Activated naive CD4-positive, alpha-beta T cell treated with anti-CD3 and anti-CD28 coated beads, Interleukin-2, amount 50 U/mL, for 72 hours (primary cell): ENCODE measurements at regions not wholly inside any gene's neighbourhood (a gene's known extent, or its start where the extent isn't known, plus 50 kb on each side); places are given as distances from the start of the nearest gene placed in this dataset.

Experiments used
- ATAC-seq, 2 donors: fragments of 150-1000 bp; cut with Tn5 transposase; 2 replicates each; pipeline ENCODE4 v1.10.0; 2021; ENCODE audit warnings: mild to moderate bottlenecking in 2 of 2, moderate library complexity in 2 of 2
- DNase-seq, 2 donors: peaks; one replicate each; pipeline ENCODE4 v3.0.0; 2021 to 2022; ENCODE audit warnings: low spot score in 2 of 2
- H3K27ac Mint-ChIP-seq, 2 donors: one replicate each; pipeline ENCODE4 v1.8.0; 2022; ENCODE audit warnings: mild to moderate bottlenecking in 2 of 2, mixed read lengths in 2 of 2
- H3K36me3 Mint-ChIP-seq, 2 donors: one replicate each; pipeline ENCODE4 v1.8.0; 2022; ENCODE audit warnings: mixed read lengths in 2 of 2
- H3K9me3 Mint-ChIP-seq, 2 donors: one replicate each; pipeline ENCODE4 v1.8.0; 2022; ENCODE audit warnings: mixed read lengths in 2 of 2

DNA sequence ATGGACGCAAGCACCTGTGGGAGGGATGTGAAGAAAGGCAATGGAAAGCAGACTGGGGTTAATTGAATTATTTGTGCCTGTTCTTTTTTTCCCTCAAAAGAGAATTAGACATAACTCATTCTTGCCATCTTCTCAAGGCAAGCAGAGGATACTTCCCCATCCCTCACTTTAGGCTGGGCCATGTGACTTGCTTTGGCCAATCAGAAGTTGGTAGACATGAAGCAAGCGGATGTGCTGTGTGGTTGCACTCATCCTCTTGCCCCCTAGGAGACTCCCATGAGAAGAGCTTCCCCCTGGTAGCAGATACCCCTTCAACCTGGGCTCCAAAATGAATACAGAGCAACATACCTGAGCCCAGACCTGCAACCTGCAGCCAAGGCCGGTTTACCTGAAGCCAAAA is 124.4 kb upstream of the ZC3H12C start:
- H3K9me3 Mint-ChIP-seq, result peaks cover 0 to 3% of the 10 kb centered on the region in 2 donors
- DNase-seq (no peak), ATAC-seq (no peak)
- no peaks in the 10 kb centered on the region for H3K36me3 Mint-ChIP-seq
- H3K27ac Mint-ChIP-seq, result no peak overlapping the region

- ATAC-seq, result peak; percentile 49 to 54
- Mint-ChIP-seq H3K36me3 (no peaks in the 10 kb centered on the region), H3K9me3 (peaks cover 0 to 3% of the 10 kb centered on the region in 2 donors), H3K27ac (no peak overlapping the region)
- DNase-seq, result no peak
These were observed 122.5 kb upstream of the ZC3H12C start for GRCh38 chr11:109970516-109971183.

DNA sequence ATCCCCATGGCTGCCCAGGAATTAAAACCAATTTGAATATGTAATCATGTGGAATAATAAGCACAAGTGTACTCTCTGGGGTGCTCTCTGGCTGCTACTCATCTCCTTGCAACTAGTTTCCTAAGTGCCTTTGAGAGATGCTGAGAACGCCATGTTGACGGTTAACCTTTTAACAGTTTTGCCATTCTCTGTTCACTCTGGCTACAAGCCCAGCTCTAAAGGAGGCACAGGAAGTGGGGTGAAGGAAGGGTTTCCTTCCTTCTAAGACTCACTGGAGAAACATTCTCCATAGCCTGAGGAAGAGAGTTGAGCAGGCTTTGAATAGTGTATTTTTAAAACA is 122.0 kb upstream of the ZC3H12C start:
- ATAC-seq, result no peak

GRCh38 chr11:109972181-109972715 is 120.9 kb upstream of the ZC3H12C start:
- DNase-seq, result no peak
- no peaks in the 10 kb centered on the region for H3K36me3 Mint-ChIP-seq
- ATAC-seq, result no peak
- no peak overlapping the region for H3K27ac Mint-ChIP-seq
- no peaks in the 10 kb centered on the region for H3K9me3 Mint-ChIP-seq

More for the DNA sequence above, 122.0 kb upstream of the ZC3H12C start:
- no peak for DNase-seq
- peaks cover 0 to 3% of the 10 kb centered on the region in 2 donors for H3K9me3 Mint-ChIP-seq
- no peak overlapping the region for H3K27ac Mint-ChIP-seq
- no peaks in the 10 kb centered on the region for H3K36me3 Mint-ChIP-seq

DNA sequence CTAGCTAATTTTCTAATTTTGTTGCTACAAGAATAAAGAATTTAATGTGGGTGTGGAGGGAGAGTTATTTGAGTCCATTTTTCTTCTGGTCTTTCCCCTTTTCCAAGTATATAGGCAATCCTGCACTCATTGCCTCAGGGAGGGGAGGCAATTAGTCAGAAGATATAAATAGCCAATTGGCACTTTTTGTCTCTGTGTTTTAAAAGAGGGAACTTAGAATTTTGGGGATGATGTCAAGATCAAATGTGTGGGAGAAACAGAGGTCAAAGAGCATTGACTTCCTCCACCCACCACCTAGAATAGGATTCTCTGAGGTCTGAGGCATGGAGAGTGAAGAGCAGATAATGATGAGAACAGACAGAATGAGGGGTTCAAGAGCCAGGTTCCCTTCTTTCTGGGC is 120.3 kb upstream of the ZC3H12C start:
- DNase-seq (no peak), ATAC-seq (no peak)
- Mint-ChIP-seq H3K36me3 (no peaks in the 10 kb centered on the region), H3K27ac (no peak overlapping the region), H3K9me3 (no peaks in the 10 kb centered on the region)

DNA sequence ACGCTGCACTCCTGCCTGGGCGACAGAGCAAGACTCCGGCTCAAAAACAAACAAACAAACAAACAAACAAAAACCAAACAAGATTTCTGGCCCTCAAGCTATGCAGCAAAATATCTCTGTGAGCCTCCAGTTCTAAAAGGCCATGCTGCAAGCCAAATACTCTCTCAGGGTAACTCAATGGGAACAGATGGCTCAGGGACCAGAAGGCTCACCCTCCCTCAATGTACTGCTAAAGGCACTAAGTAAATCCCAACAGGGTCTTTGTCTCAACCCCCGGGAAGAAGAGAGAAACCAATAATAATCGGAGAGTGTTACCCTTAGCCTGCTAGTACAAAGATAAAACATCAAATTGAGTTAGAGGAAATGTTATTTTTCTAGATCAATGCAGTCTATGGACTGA is 119.7 kb upstream of the ZC3H12C start:
- DNase-seq, result no peak
- Mint-ChIP-seq H3K36me3 (no peaks in the 10 kb centered on the region), H3K27ac (no peak overlapping the region), H3K9me3 (no peaks in the 10 kb centered on the region)
- ATAC-seq, result no peak

DNA sequence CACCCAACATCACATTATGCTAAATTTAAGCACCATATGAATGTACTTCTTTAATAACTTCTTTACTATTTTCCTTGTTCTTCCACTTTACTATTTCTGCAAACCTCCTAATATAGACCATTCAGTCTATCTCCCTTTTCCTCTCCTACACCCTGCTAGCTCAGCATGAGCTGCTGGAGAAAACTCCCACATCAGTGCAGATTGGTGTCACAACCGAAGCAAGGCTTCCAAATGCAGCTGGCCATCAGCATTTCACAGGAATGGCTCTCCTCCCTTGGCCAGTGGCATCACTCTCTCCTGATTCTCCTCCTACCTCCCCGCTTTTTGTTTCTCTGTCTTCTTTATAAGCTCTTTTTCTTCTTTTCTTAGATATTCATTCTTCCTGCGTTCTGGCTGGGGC is 118.7 kb upstream of the ZC3H12C start:
- DNase-seq (no peak), ATAC-seq (no peak)
- no peak overlapping the region for H3K27ac Mint-ChIP-seq
- H3K9me3 Mint-ChIP-seq, result no peaks in the 10 kb centered on the region
- H3K36me3 Mint-ChIP-seq, result no peaks in the 10 kb centered on the region

- DNase-seq, result no peak
- H3K9me3 Mint-ChIP-seq, result no peaks in the 10 kb centered on the region
- H3K27ac Mint-ChIP-seq, result no peak overlapping the region
- ATAC-seq, result no peak
- no peaks in the 10 kb centered on the region for H3K36me3 Mint-ChIP-seq
These were observed 114.3 kb upstream of the ZC3H12C start for GRCh38 chr11:109978895-109979294.

- no peak for DNase-seq
- no peak for ATAC-seq
- no peaks in the 10 kb centered on the region for H3K9me3 Mint-ChIP-seq
- H3K36me3 Mint-ChIP-seq, result no peaks in the 10 kb centered on the region
- H3K27ac Mint-ChIP-seq, result no peak overlapping the region
These were observed 112.1 kb upstream of the ZC3H12C start for GRCh38 chr11:109981031-109981636.

GRCh38 chr11:109983358-109983757 is 109.8 kb upstream of the ZC3H12C start:
- Mint-ChIP-seq H3K36me3 (no peaks in the 10 kb centered on the region), H3K9me3 (no peaks in the 10 kb centered on the region), H3K27ac (no peak overlapping the region)
- DNase-seq (no peak), ATAC-seq (no peak)

- H3K9me3 Mint-ChIP-seq, result no peaks in the 10 kb centered on the region
- ATAC-seq (peak in 1 of 2 donors; percentile 81), DNase-seq (no peak)
- no peak overlapping the region for H3K27ac Mint-ChIP-seq
- H3K36me3 Mint-ChIP-seq, result no peaks in the 10 kb centered on the region
These were observed 108.4 kb upstream of the ZC3H12C start for GRCh38 chr11:109984634-109985289.

DNA sequence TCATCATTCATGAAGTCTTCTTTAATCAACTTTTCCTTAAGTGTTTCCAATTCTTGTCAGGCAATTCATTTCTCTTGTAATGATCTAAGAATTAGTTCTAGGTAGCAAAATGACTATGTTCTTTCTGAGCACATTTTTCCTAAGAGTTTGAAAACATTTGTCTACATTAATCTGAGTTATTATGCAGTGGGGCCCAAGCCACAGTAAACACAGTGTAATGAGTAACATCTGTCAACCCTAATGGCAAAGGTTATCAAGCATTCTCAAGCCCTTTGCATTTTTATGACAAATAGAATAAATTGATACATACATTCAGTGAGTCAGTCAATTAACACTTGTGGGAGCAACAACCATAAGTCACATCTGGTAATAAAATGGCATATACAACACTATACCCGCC is 106.7 kb upstream of the ZC3H12C start:
- H3K9me3 Mint-ChIP-seq, result no peaks in the 10 kb centered on the region
- H3K36me3 Mint-ChIP-seq, result no peaks in the 10 kb centered on the region
- no peak for DNase-seq
- ATAC-seq, result peak in 1 of 2 donors; percentile 74
- H3K27ac Mint-ChIP-seq, result no peak overlapping the region

GRCh38 chr11:109991835-109992234 is 101.4 kb upstream of the ZC3H12C start:
- no peak overlapping the region for H3K27ac Mint-ChIP-seq
- DNase-seq (no peak), ATAC-seq (no peak)
- H3K36me3 Mint-ChIP-seq, result no peaks in the 10 kb centered on the region
- no peaks in the 10 kb centered on the region for H3K9me3 Mint-ChIP-seq

- DNase-seq, result no peak
- no peak overlapping the region for H3K27ac Mint-ChIP-seq
- H3K9me3 Mint-ChIP-seq, result no peaks in the 10 kb centered on the region
- ATAC-seq, result no peak
- no peaks in the 10 kb centered on the region for H3K36me3 Mint-ChIP-seq
These were observed 99.4 kb upstream of the ZC3H12C start for GRCh38 chr11:109993786-109994185.

- DNase-seq (no peak), ATAC-seq (no peak)
- H3K36me3 Mint-ChIP-seq, result no peaks in the 10 kb centered on the region
- no peak overlapping the region for H3K27ac Mint-ChIP-seq
- H3K9me3 Mint-ChIP-seq, result no peaks in the 10 kb centered on the region
These were observed 98.3 kb upstream of the ZC3H12C start for GRCh38 chr11:109994907-109995306.

DNA sequence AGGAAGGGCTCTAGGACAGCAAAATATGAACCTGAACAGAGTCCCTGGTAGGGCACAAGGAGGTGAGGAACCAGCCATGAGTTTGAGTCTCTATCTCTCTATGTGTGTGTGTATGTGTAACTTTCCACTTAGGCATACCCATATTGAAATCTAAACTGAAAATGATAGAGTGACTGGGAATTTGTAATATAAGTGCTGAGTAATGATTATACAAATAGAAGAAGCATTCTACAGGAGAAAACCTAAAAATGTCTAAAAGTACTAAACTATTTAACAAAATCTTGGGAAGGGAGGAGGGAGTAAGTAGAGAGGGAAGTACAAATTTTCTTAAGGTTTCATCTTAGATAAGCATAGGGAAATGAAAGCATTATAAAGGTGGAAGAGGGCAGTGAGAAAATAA is 97.1 kb upstream of the ZC3H12C start:
- H3K27ac Mint-ChIP-seq, result no peak overlapping the region

GRCh38 chr11:109998921-109999320 is 94.3 kb upstream of the ZC3H12C start:
- DNase-seq (no peak), ATAC-seq (no peak)
- no peak overlapping the region for H3K27ac Mint-ChIP-seq
- no peaks in the 10 kb centered on the region for H3K9me3 Mint-ChIP-seq
- H3K36me3 Mint-ChIP-seq, result no peaks in the 10 kb centered on the region

More for the DNA sequence above, 97.1 kb upstream of the ZC3H12C start:
- ATAC-seq (no peak), DNase-seq (no peak)
- Mint-ChIP-seq H3K36me3 (no peaks in the 10 kb centered on the region), H3K9me3 (no peaks in the 10 kb centered on the region)
